Ovary (tissue), 7 donors: ENCODE measurements at regions not wholly inside any gene's neighbourhood (a gene's known extent, or its start where the extent isn't known, plus 50 kb on each side); places are given as distances from the start of the nearest gene placed in this dataset.
"Not testable (repeated sequence)": the region's sequence is repeated elsewhere in the genome, so short reads cannot be mapped to it uniquely, and the experiment has no call there.

ENCODE experiments used
- DNase-seq, 5 donors: peaks; one replicate each; pipeline ENCODE4 v3.0.0-alpha.2; 2019 to 2020
- H3K27ac ChIP-seq, 2 donors: fragments of 200-600 bp; one replicate each; pipeline versions ENCODE4 v1.5.1 to v1.8.0; 2019 to 2022
- H3K27me3 ChIP-seq: fragments of 200-600 bp; one replicate; pipeline ENCODE4 v1.8.0; 2022
- H3K36me3 ChIP-seq: fragments of 200-600 bp; sonication (generic); one replicate; pipeline ENCODE4 v1.5.1; 2019
- H3K4me1 ChIP-seq: one replicate; pipeline ENCODE4 v1.8.1; 2013; ENCODE audit warnings: mild to moderate bottlenecking, moderate library complexity; ENCODE audit not compliant: insufficient read depth
- H3K4me3 ChIP-seq: fragments of 200-600 bp; sonication (generic); one replicate; pipeline ENCODE4 v1.5.1; 2017
- H3K9me3 ChIP-seq, 2 donors: fragments of 200-600 bp in 1 of 2; sonication (generic) in 1 of 2; one replicate each; pipeline versions ENCODE4 v1.5.1 to v1.8.1; 2013 to 2019; ENCODE audit warnings: mild to moderate bottlenecking in 1 of 2, moderate library complexity in 1 of 2
- EP300 ChIP-seq: sonication (generic); formaldehyde crosslinking; IDR thresholded peaks from one replicate; pipeline ENCODE4 v1.6.1; 2017; ENCODE audit warnings: antibody characterized with exemption
- POLR2A ChIP-seq: fragments of 450-650 bp; IDR thresholded peaks from one replicate; pipeline ENCODE4 v1.6.1; 2017; ENCODE audit warnings: antibody characterized with exemption, mild to moderate bottlenecking, moderate library complexity
- WGBS, 3 donors: extraction: QIAGEN DNeasy Blood & Tissue Kit in 1 of 3; methylation state at CpG; one replicate each; pipeline versions ENCODE4 v1.1.5 to v1.1.7; 2013 to 2017; 5-methylcytosine and 5-hydroxymethylcytosine counted together
- intact Hi-C, 4 donors: fragments of 100-400 bp; cut with DNase I; formaldehyde crosslinking; loops; one replicate each; pipeline versions ENCODE4 v1.11.0 to v1.15.1; 2022 to 2023
- TF ChIP-seq, protein P1 (sequence below), 3 donors: fragments of 450-650 bp in 2 of 3; fragments of 200-600 bp in 1 of 3; IDR thresholded peaks; one replicate each; pipeline versions ENCODE4 v1.5.1 to v1.8.0; 2016 to 2022; ENCODE audit warnings: antibody characterized with exemption in 3 of 3, mild to moderate bottlenecking in 1 of 3
- donor health status: DM: no; HTN: no; CAD: no; lungs with moderate emphysema.
- donor health status: DM: no; HTN: no; CAD: no.
- donor health status: Bipolar disorder and iron deficiency.
- donor health status: DM: no; HTN: no; CAD: no.
- donor health status: DM: yes; HTN: yes; CAD: no.

DNA sequence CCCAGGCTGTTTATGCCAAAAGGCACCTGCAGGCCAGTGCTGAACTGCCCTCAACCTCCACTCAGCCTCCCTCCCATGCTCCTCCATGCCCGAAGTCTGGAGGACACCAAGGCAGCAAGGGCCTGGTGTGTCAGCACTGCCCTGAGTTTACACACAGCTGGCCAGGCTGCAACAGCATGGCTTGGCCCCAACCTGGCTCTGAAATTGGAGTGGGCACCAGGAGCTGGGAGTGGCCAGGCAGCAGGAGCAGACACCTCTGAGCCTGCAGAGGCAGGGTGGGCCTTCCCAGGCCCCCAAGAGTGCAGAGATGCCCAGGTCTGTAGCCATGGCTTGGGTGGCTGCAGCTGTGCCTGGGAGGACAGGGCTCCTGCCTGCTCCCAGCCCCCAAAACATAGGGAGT, 571.2 kb upstream of the ACTRT1 start:
- peaks cover 2% of the 10 kb centered on the region for H3K4me1 ChIP-seq
- no peak overlapping the region for H3K4me3 ChIP-seq
- DNase-seq, result no peak
- intact Hi-C loops, result no loop called here
- no peak overlapping the region for H3K27ac ChIP-seq
- WGBS, 3 donors, result 67 to 88% (median 81%) methylated on average over 1 of the region's 1 CpG
- TF ChIP-seq POLR2A (no peak), EP300 (no peak)
- TF ChIP-seq, protein P1, sequence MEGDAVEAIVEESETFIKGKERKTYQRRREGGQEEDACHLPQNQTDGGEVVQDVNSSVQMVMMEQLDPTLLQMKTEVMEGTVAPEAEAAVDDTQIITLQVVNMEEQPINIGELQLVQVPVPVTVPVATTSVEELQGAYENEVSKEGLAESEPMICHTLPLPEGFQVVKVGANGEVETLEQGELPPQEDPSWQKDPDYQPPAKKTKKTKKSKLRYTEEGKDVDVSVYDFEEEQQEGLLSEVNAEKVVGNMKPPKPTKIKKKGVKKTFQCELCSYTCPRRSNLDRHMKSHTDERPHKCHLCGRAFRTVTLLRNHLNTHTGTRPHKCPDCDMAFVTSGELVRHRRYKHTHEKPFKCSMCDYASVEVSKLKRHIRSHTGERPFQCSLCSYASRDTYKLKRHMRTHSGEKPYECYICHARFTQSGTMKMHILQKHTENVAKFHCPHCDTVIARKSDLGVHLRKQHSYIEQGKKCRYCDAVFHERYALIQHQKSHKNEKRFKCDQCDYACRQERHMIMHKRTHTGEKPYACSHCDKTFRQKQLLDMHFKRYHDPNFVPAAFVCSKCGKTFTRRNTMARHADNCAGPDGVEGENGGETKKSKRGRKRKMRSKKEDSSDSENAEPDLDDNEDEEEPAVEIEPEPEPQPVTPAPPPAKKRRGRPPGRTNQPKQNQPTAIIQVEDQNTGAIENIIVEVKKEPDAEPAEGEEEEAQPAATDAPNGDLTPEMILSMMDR (IDR thresholded peaks at IDR 0.05), result no peak
- H3K27me3 ChIP-seq, result no peaks in the 10 kb centered on the region
- no peaks in the 10 kb centered on the region for H3K9me3 ChIP-seq
- H3K36me3 ChIP-seq, result no peaks in the 10 kb centered on the region

DNA sequence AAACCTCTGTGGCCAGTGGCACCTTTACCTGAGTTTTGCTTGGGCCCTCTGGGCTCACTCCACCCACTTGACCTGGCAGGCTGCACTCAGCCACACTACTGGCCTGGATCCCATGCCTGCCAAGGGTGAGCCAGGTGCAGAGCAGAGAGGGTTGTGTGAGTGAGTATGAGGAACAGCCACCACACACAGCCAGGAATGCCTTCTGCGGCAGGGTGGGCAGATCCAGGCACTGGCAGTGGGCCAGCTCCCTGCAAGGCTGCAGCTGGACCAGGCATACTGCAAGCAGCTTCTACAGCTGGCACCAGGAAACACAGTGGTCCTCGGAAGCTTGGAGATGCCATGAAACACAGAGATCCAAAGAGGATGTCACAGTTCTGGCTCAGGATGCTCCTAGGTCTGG, 570.1 kb upstream of the ACTRT1 start:
- Histone ChIP-seq H3K4me3 (no peak overlapping the region), H3K4me1 (peaks cover 2% of the 10 kb centered on the region), H3K36me3 (no peaks in the 10 kb centered on the region), H3K9me3 (no peaks in the 10 kb centered on the region), H3K27ac (no peak overlapping the region), H3K27me3 (no peaks in the 10 kb centered on the region)
- 50 to 71% (median 59%) methylated on average over 2 of the region's 2 CpGs for WGBS, 3 donors
- no peak for DNase-seq
- intact Hi-C loops, result no loop called here
- TF ChIP-seq EP300, result no peak
- TF ChIP-seq POLR2A, result no peak
- TF ChIP-seq, protein P1 (IDR thresholded peaks at IDR 0.05), result no peak

DNA sequence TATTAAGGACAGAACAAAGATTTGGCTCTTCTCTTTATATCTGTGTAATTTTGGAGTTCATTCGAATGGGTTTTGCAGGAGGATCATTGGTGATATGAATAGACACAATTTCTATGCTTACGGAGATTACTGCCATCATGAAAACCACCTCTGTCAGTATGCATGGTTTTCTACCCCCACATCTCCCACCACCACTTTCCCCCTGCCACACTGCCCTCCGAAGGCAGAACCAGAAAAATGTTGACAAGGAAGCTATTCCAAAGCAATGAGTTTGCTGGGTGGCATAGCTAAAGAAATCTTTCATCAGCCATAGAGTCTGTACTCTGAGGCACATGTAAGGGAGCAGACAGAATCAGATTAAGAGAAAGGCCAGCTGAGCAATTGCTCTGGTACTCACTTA, 567.3 kb upstream of the ACTRT1 start:
- no peak overlapping the region for H3K4me3 ChIP-seq
- H3K9me3 ChIP-seq, result no peaks in the 10 kb centered on the region
- intact Hi-C loops, result no loop called here
- TF ChIP-seq, protein P1 (IDR thresholded peaks at IDR 0.05), result no peak
- TF ChIP-seq EP300, result no peak
- no peak for DNase-seq
- H3K27ac ChIP-seq, result no peak overlapping the region
- no peaks in the 10 kb centered on the region for H3K4me1 ChIP-seq
- no peaks in the 10 kb centered on the region for H3K27me3 ChIP-seq
- H3K36me3 ChIP-seq, result no peaks in the 10 kb centered on the region
- WGBS, 3 donors, result 52 to 72% (median 60%) methylated on average over 3 of the region's 3 CpGs

DNA sequence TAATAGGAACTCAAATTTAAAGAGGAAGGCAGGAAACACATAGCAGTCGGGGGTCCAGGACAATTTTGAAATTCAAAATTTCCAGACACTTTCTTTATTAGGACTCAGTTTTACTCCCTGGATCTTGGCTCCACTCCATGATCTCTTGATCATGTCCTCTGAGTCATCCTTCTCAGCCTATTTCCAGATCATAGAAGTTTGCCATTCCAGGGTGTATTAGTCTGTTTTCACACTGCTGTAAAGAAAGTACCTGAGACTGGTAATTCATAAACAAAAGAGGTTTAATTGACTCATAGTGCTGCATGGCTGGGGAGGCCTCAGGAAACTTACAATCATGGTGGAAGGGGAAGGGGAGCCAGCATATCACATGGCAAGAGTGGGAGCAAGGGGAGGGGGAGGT, 564.7 kb upstream of the ACTRT1 start:
- Histone ChIP-seq H3K4me3 (no peak overlapping the region), H3K27me3 (no peaks in the 10 kb centered on the region)

DNA sequence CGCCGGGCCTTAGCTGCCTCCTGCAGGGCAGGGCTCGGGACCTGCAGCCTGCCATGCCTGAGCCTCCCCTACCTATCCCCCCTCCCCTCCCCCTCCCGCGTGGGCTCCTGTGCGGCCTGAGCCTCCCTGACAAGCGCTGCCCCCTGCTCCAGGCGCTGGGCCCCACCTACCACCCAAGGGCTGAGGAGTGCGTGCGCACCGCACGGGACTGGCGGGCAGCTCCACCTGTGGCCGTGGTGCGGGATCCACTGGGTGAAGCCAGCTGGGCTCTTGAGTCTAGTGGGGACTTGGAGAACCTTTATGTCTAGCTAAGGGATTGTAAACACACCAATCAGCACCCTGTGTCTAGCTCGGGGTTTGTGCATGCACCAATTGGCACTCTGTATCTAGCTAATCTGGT, 554.6 kb upstream of the ACTRT1 start:
- H3K36me3 ChIP-seq, H3K9me3 ChIP-seq, DNase-seq, H3K27ac ChIP-seq, H3K27me3 ChIP-seq, H3K4me1 ChIP-seq, intact Hi-C loops, H3K4me3 ChIP-seq: not testable (repeated sequence)
- WGBS, 3 donors, result 65 to 89% (median 82%) methylated on average over 1 to 15 of the region's 16 CpGs

More for the DNA sequence above, 564.7 kb upstream of the ACTRT1 start:
- intact Hi-C loops, result no loop called here
- Histone ChIP-seq H3K9me3 (no peaks in the 10 kb centered on the region), H3K27ac (no peak overlapping the region), H3K36me3 (no peaks in the 10 kb centered on the region), H3K4me1 (no peaks in the 10 kb centered on the region)
- no peak for DNase-seq
- TF ChIP-seq, protein P1 (IDR thresholded peaks at IDR 0.05), result no peak
- no peak for TF ChIP-seq EP300
- TF ChIP-seq POLR2A, result no peak
- WGBS, 3 donors, result 62 to 81% (median 68%) methylated on average over 1 of the region's 1 CpG

DNA sequence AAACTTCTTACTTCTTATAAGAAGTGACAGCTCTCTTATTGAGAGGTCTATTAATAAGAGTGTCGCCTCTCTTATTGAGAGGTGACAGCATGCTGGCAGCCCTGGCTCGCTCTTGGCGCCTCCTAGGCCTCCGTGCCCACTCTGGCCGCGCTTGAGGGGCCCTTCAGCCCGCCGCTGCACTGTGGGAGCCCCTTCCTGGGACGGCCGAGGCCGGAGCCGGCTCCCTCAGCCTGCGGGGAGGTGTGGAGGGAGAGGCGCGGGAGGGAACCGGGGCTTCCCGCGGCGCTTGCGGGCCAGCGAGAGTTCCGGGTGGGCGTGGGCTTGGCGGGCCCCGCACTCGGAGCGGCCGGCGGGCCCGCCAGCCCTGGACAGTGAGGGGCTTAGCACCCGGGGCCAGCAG, 554.2 kb upstream of the ACTRT1 start:
- H3K27ac ChIP-seq, H3K36me3 ChIP-seq, H3K9me3 ChIP-seq, DNase-seq, intact Hi-C loops, H3K4me1 ChIP-seq, H3K27me3 ChIP-seq, H3K4me3 ChIP-seq: not testable (repeated sequence)
- 58 to 81% (median 67%) methylated on average over 26 to 31 of the region's 31 CpGs for WGBS, 3 donors
